HEK293 (cell line): ENCODE measurements at regions not wholly inside any gene's neighbourhood (a gene's known extent, or its start where the extent isn't known, plus 50 kb on each side); places are given as distances from the start of the nearest gene placed in this dataset.
"Not testable (repeated sequence)": the region's sequence is repeated elsewhere in the genome, so short reads cannot be mapped to it uniquely, and the experiment has no call there.

Experiments
- CTCF ChIA-PET: fragments of 350-600 bp; formaldehyde crosslinking; extraction: SDS; loops from one replicate; lab custom pipeline; 2021; ENCODE audit warnings: antibody characterized with exemption; lab: Yijun Ruan, JAX
- POLR2A ChIA-PET: fragments of 300-600 bp; formaldehyde crosslinking; extraction: SDS; loops from one replicate; lab custom pipeline; 2020; ENCODE audit warnings: antibody characterized with exemption, inconsistent platforms; lab: Yijun Ruan, JAX
- H3K27ac ChIP-seq: fragments of 200-500 bp; sonication (Bioruptor generic); 2 replicates; pipeline ENCODE4 v1.5.1; 2014; ENCODE audit warnings: low read depth, low read length, control low read depth, inconsistent platforms; ENCODE audit errors: extremely low read depth
- H3K36me3 ChIP-seq, 2 experiments: fragments of 200-500 bp in 1 of 2; sonication (Bioruptor generic) in 1 of 2; 1 replicate in 1 of 2; 2 replicates in 1 of 2; pipeline ENCODE4 v1.5.1; 2014 to 2017; ENCODE audit warnings: inconsistent platforms in 2 of 2, low read length in 2 of 2; ENCODE audit not compliant: control insufficient read depth in 2 of 2, insufficient read depth in 1 of 2
- H3K4me1 ChIP-seq: fragments of 200-500 bp; sonication (Bioruptor generic); 2 replicates; pipeline ENCODE4 v1.5.1; 2014; ENCODE audit warnings: mild to moderate bottlenecking, low read length, inconsistent platforms; ENCODE audit not compliant: control insufficient read depth, insufficient read depth
- H3K4me3 ChIP-seq: 2 replicates; pipeline ENCODE4 v1.5.1; 2011; ENCODE audit warnings: low read depth, mild to moderate bottlenecking, control low read depth, low read length, moderate library complexity
- H3K9me3 ChIP-seq: fragments of 200-500 bp; sonication (Bioruptor generic); 2 replicates; pipeline ENCODE4 v1.5.1; 2014; ENCODE audit warnings: low read depth, low read length, inconsistent platforms; ENCODE audit not compliant: control insufficient read depth, insufficient read depth
- OVOL3 ChIP-seq: fragments of 450-650 bp; formaldehyde crosslinking; IDR thresholded peaks from 2 replicates; pipeline ENCODE4 v1.5.1; 2016; ENCODE audit warnings: missing biosample characterization, missing genetic modification characterization
- SETDB1 ChIP-seq: IDR thresholded peaks from one replicate; pipeline ENCODE4 v1.6.1; 2017; ENCODE audit warnings: mild to moderate bottlenecking, low read length, moderate library complexity, mixed read lengths; ENCODE audit not compliant: insufficient read length
- YY2 ChIP-seq: fragments of 450-650 bp; formaldehyde crosslinking; IDR thresholded peaks from 2 replicates; pipeline ENCODE4 v1.5.1; 2016; ENCODE audit warnings: missing biosample characterization, missing genetic modification characterization
- ZNF114 ChIP-seq: fragments of 450-650 bp; formaldehyde crosslinking; IDR thresholded peaks from 2 replicates; pipeline ENCODE4 v1.5.0; 2017; ENCODE audit warnings: missing biosample characterization, missing genetic modification characterization
- ZNF16 ChIP-seq: fragments of 450-650 bp; formaldehyde crosslinking; IDR thresholded peaks from 2 replicates; pipeline ENCODE4 v1.5.1; 2016; ENCODE audit warnings: low read depth, missing biosample characterization, missing genetic modification characterization
- ZNF174 ChIP-seq: fragments of 450-650 bp; formaldehyde crosslinking; IDR thresholded peaks from 2 replicates; pipeline ENCODE4 v1.5.0; 2017; ENCODE audit warnings: missing biosample characterization, mild to moderate bottlenecking, missing genetic modification characterization
- ZNF324 ChIP-seq: fragments of 450-650 bp; formaldehyde crosslinking; IDR thresholded peaks from 2 replicates; pipeline ENCODE4 v1.5.1; 2016; ENCODE audit warnings: missing biosample characterization, missing genetic modification characterization
- ZNF645 ChIP-seq: fragments of 450-650 bp; formaldehyde crosslinking; IDR thresholded peaks from 2 replicates; pipeline ENCODE4; 2016; ENCODE audit warnings: missing biosample characterization, missing genetic modification characterization
- ZNF785 ChIP-seq: fragments of 450-650 bp; formaldehyde crosslinking; IDR thresholded peaks from 2 replicates; pipeline ENCODE4 v1.5.1; 2016; ENCODE audit warnings: missing biosample characterization, missing genetic modification characterization
- ZXDB ChIP-seq: fragments of 450-650 bp; formaldehyde crosslinking; IDR thresholded peaks from 2 replicates; pipeline ENCODE4 v1.5.1; 2016; ENCODE audit warnings: missing biosample characterization, missing genetic modification characterization
- TF ChIP-seq, protein P1 (sequence below): fragments of 450-650 bp; formaldehyde crosslinking; IDR thresholded peaks from 2 replicates; pipeline ENCODE4 v1.5.1; 2016; ENCODE audit warnings: missing biosample characterization, missing genetic modification characterization
- TF ChIP-seq, protein P2 (sequence below): fragments of 450-650 bp; formaldehyde crosslinking; IDR thresholded peaks from 2 replicates; pipeline ENCODE4 v1.5.1; 2017; ENCODE audit warnings: missing biosample characterization, missing genetic modification characterization
- TF ChIP-seq, protein P3 (sequence below): fragments of 450-650 bp; formaldehyde crosslinking; IDR thresholded peaks from 2 replicates; pipeline ENCODE4 v1.5.1; 2016; ENCODE audit warnings: missing biosample characterization, missing genetic modification characterization
- TF ChIP-seq, protein P4 (sequence below): fragments of 450-650 bp; formaldehyde crosslinking; IDR thresholded peaks from 2 replicates; pipeline ENCODE4 v1.5.1; 2016; ENCODE audit warnings: missing biosample characterization, missing genetic modification characterization, borderline replicate concordance
- TF ChIP-seq, protein P5 (sequence below): fragments of 450-650 bp; formaldehyde crosslinking; IDR thresholded peaks from 2 replicates; pipeline ENCODE4 v1.5.1; 2016; ENCODE audit warnings: missing biosample characterization, missing genetic modification characterization

DNA sequence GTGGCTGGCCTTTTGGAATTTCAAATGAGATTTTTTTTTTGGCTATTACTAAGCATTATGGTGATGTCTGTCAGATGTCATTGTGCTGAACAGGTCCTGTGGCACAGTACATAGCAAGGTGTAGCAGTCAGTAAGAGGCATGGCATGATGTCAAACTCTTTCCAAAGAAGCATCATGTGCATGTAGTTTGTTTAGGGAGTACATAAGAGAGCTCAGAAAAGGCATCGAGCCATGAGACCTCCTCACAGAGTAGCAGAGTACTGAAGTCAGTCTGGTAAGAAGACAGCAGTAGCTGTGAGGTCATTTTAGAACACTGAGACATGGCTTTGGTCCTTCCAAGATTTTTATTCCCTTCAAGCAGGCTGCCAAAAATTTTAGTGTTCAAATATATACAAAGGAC, 134.9 kb upstream of the SPRED1 start (continued):
- TF ChIP-seq ZNF174, result no peak
- TF ChIP-seq, protein P1, sequence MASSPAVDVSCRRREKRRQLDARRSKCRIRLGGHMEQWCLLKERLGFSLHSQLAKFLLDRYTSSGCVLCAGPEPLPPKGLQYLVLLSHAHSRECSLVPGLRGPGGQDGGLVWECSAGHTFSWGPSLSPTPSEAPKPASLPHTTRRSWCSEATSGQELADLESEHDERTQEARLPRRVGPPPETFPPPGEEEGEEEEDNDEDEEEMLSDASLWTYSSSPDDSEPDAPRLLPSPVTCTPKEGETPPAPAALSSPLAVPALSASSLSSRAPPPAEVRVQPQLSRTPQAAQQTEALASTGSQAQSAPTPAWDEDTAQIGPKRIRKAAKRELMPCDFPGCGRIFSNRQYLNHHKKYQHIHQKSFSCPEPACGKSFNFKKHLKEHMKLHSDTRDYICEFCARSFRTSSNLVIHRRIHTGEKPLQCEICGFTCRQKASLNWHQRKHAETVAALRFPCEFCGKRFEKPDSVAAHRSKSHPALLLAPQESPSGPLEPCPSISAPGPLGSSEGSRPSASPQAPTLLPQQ (tag by site-specific recombination), result no peak
- TF ChIP-seq ZNF16, result no peak
- TF ChIP-seq OVOL3 (tag by site-specific recombination), result no peak
- TF ChIP-seq, protein P2, sequence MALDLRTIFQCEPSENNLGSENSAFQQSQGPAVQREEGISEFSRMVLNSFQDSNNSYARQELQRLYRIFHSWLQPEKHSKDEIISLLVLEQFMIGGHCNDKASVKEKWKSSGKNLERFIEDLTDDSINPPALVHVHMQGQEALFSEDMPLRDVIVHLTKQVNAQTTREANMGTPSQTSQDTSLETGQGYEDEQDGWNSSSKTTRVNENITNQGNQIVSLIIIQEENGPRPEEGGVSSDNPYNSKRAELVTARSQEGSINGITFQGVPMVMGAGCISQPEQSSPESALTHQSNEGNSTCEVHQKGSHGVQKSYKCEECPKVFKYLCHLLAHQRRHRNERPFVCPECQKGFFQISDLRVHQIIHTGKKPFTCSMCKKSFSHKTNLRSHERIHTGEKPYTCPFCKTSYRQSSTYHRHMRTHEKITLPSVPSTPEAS, result no peak
- TF ChIP-seq, protein P3, sequence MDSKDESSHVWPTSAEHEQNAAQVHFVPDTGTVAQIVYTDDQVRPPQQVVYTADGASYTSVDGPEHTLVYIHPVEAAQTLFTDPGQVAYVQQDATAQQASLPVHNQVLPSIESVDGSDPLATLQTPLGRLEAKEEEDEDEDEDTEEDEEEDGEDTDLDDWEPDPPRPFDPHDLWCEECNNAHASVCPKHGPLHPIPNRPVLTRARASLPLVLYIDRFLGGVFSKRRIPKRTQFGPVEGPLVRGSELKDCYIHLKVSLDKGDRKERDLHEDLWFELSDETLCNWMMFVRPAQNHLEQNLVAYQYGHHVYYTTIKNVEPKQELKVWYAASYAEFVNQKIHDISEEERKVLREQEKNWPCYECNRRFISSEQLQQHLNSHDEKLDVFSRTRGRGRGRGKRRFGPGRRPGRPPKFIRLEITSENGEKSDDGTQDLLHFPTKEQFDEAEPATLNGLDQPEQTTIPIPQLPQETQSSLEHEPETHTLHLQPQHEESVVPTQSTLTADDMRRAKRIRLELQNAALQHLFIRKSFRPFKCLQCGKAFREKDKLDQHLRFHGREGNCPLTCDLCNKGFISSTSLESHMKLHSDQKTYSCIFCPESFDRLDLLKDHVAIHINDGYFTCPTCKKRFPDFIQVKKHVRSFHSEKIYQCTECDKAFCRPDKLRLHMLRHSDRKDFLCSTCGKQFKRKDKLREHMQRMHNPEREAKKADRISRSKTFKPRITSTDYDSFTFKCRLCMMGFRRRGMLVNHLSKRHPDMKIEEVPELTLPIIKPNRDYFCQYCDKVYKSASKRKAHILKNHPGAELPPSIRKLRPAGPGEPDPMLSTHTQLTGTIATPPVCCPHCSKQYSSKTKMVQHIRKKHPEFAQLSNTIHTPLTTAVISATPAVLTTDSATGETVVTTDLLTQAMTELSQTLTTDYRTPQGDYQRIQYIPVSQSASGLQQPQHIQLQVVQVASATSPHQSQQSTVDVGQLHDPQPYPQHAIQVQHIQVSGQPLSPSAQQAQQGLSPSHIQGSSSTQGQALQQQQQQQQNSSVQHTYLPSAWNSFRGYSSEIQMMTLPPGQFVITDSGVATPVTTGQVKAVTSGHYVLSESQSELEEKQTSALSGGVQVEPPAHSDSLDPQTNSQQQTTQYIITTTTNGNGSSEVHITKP (tag by site-specific recombination), result no peak
- no peak for TF ChIP-seq YY2 (tag by site-specific recombination)
- TF ChIP-seq ZNF645 (tag by site-specific recombination), result no peak
- TF ChIP-seq, protein P4, sequence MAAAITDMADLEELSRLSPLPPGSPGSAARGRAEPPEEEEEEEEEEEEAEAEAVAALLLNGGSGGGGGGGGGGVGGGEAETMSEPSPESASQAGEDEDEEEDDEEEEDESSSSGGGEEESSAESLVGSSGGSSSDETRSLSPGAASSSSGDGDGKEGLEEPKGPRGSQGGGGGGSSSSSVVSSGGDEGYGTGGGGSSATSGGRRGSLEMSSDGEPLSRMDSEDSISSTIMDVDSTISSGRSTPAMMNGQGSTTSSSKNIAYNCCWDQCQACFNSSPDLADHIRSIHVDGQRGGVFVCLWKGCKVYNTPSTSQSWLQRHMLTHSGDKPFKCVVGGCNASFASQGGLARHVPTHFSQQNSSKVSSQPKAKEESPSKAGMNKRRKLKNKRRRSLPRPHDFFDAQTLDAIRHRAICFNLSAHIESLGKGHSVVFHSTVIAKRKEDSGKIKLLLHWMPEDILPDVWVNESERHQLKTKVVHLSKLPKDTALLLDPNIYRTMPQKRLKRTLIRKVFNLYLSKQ (tag by site-specific recombination), result no peak
- TF ChIP-seq SETDB1, result no peak
- no peak for TF ChIP-seq ZNF114 (tag by site-specific recombination)
- TF ChIP-seq, protein P5, sequence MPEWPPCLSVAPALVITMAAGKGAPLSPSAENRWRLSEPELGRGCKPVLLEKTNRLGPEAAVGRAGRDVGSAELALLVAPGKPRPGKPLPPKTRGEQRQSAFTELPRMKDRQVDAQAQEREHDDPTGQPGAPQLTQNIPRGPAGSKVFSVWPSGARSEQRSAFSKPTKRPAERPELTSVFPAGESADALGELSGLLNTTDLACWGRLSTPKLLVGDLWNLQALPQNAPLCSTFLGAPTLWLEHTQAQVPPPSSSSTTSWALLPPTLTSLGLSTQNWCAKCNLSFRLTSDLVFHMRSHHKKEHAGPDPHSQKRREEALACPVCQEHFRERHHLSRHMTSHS, result no peak
- no peak for TF ChIP-seq ZXDB (tag by site-specific recombination)
- TF ChIP-seq ZNF785, result no peak
- TF ChIP-seq ZNF324, result no peak

DNA sequence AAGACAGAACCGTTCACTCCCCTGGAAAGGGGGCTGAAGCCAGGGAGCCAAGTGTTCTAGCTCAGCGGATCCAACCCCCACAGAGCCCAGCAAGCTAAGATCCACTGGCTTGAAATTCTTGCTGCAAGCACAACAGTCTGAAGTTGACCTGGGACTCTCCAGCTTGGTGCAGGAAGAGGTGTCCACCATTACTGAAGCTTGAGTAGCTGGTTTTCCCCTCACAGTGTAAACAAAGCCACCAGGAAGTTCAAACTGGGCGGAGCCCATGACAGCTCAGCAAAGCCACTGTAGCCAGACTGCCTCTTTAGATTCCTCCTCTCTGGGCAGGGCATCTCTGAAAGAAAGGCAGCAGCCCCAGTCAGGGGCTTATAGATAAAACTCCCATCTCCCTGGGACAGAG, 132.8 kb upstream of the SPRED1 start:
- H3K36me3 ChIP-seq, H3K27ac ChIP-seq, H3K4me3 ChIP-seq, CTCF ChIA-PET, H3K9me3 ChIP-seq, H3K4me1 ChIP-seq, POLR2A ChIA-PET: not testable (repeated sequence)
